SU-DHL-6 (cell line): ENCODE measurements at regions not wholly inside any gene's neighbourhood (a gene's known extent, or its start where the extent isn't known, plus 50 kb on each side); places are given as distances from the start of the nearest gene placed in this dataset.

Experiments
- EZH2phosphoT487 ChIP-seq: fragments of 200-600 bp; sonication (generic), shearing (Covaris generic); conservative IDR thresholded peaks from 2 replicates; pipeline ENCODE4 v1.6.1; 2018; ENCODE audit warnings: mild to moderate bottlenecking, antibody characterized with exemption, low read length, moderate library complexity, mixed read lengths
- TF ChIP-seq, protein P1 (sequence below): fragments of 200-600 bp; sonication (generic); IDR thresholded peaks from one replicate; pipeline ENCODE4 v1.5.1; 2017; ENCODE audit warnings: antibody characterized with exemption, mild to moderate bottlenecking, low read length, moderate library complexity; ENCODE audit not compliant: insufficient read depth, poor library complexity, severe bottlenecking

DNA sequence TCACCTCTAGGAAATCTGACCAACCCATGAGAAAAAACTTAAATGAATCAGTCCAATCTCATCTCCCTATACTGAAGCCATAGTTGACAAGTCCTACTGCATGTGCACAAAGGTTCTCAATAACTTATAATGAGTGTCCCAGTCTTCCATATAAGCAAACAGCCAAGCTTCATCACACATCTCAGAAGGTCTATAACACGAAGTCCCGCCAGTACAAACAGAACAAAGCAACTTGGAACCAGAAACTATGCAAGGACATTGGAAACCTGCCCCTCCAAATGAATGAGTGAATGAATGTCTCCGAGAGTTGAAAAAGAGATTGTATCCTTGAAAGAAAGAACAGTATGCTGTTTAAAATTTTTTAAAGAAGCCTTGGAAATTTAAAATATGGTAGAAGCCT, 53.6 kb upstream of the IPO9 start:
- TF ChIP-seq, protein P1, sequence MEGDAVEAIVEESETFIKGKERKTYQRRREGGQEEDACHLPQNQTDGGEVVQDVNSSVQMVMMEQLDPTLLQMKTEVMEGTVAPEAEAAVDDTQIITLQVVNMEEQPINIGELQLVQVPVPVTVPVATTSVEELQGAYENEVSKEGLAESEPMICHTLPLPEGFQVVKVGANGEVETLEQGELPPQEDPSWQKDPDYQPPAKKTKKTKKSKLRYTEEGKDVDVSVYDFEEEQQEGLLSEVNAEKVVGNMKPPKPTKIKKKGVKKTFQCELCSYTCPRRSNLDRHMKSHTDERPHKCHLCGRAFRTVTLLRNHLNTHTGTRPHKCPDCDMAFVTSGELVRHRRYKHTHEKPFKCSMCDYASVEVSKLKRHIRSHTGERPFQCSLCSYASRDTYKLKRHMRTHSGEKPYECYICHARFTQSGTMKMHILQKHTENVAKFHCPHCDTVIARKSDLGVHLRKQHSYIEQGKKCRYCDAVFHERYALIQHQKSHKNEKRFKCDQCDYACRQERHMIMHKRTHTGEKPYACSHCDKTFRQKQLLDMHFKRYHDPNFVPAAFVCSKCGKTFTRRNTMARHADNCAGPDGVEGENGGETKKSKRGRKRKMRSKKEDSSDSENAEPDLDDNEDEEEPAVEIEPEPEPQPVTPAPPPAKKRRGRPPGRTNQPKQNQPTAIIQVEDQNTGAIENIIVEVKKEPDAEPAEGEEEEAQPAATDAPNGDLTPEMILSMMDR, result no peak
- no peak for TF ChIP-seq EZH2phosphoT487
